ENCODE measurements at regions not wholly inside any gene's neighbourhood (a gene's known extent, or its start where the extent isn't known, plus 50 kb on each side); places are given as distances from the start of the nearest gene placed in this dataset.

DNA sequence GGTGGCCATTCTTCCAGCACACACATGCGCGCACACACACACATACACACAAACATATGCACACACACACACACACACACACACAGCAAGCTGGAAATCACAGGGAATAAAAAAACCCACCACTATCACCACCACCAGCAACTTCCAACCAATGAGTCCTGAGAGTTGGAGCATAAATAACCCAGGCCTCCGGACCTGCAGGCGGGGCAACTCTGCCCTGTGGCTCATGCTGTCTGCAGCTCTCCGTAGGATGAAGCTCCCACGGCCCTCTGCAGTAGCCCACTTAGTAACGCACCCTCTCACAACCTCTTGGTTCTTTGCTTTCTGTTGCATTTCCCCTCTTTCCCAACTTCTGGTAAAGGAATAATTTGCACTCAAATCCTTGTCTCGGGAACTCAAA, 275.2 kb downstream of the PREX1 start:
- intact Hi-C loops (cut with DNase I, micrococcal nuclease): no loop called here

DNA sequence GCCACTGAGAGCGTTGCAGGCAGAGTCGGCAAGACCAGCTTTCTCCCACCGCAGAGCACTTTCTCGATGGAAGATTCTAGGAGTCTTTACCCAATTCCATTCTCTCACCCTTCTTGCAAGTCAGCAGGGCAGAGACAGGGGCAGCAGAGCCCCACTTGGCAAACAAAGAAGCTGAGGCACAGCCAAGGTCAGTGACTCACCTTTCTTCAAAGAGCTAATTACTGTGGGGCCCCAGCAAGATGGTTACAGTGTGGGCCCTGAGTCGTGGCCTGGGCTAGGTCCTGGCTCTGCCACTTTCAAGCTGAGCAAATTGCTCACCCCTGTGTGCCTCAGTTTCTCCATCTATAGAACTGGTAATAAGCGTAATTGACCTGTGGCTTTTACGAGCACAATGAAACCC, 277.0 kb downstream of the PREX1 start:
- Histone ChIP-seq H3K4me1 (ENCODE audit: low read depth) (no peaks in the 10 kb centered on the region), H3K9me3 (no peaks in the 10 kb centered on the region), H3K4me3 (no peak overlapping the region), H3K36me3 (ENCODE audit: low read depth) (no peaks in the 10 kb centered on the region)
- TF ChIP-seq, protein P1, sequence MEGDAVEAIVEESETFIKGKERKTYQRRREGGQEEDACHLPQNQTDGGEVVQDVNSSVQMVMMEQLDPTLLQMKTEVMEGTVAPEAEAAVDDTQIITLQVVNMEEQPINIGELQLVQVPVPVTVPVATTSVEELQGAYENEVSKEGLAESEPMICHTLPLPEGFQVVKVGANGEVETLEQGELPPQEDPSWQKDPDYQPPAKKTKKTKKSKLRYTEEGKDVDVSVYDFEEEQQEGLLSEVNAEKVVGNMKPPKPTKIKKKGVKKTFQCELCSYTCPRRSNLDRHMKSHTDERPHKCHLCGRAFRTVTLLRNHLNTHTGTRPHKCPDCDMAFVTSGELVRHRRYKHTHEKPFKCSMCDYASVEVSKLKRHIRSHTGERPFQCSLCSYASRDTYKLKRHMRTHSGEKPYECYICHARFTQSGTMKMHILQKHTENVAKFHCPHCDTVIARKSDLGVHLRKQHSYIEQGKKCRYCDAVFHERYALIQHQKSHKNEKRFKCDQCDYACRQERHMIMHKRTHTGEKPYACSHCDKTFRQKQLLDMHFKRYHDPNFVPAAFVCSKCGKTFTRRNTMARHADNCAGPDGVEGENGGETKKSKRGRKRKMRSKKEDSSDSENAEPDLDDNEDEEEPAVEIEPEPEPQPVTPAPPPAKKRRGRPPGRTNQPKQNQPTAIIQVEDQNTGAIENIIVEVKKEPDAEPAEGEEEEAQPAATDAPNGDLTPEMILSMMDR (IDR thresholded peaks at IDR 0.05): no peak
- DNase-seq (no peak), ATAC-seq (no peak)
- intact Hi-C loops (cut with DNase I, micrococcal nuclease): no loop called here

More for the DNA sequence above, 275.2 kb downstream of the PREX1 start:
- Histone ChIP-seq H3K36me3 (ENCODE audit: low read depth) (no peaks in the 10 kb centered on the region), H3K4me3 (no peak overlapping the region), H3K4me1 (ENCODE audit: low read depth) (no peaks in the 10 kb centered on the region), H3K9me3 (no peaks in the 10 kb centered on the region)
- TF ChIP-seq, protein P1 (IDR thresholded peaks at IDR 0.05): no peak
- ATAC-seq (no peak), DNase-seq (no peak)

GRCh38 chr20:48547664-48548063, 280.1 kb downstream of the PREX1 start:
- intact Hi-C loops (cut with DNase I, micrococcal nuclease): no loop called here
- Histone ChIP-seq H3K4me1 (ENCODE audit: low read depth) (no peaks in the 10 kb centered on the region), H3K36me3 (ENCODE audit: low read depth) (no peaks in the 10 kb centered on the region), H3K9me3 (no peaks in the 10 kb centered on the region), H3K4me3 (no peak overlapping the region)
- DNase-seq (no peak), ATAC-seq (no peak)
- TF ChIP-seq, protein P1 (IDR thresholded peaks at IDR 0.05): no peak

GRCh38 chr20:48544402-48545339, 283.1 kb downstream of the PREX1 start:
- H3K36me3 ChIP-seq (ENCODE audit: low read depth): no peaks in the 10 kb centered on the region
- TF ChIP-seq, protein P1 (IDR thresholded peaks at IDR 0.05): no peak
- DNase-seq (peak in 1 of 3 donors; percentile 59), ATAC-seq (peak; percentile 49)
- no peaks in the 10 kb centered on the region for H3K9me3 ChIP-seq
- intact Hi-C loops (cut with DNase I, micrococcal nuclease): no loop called here
- no peak overlapping the region for H3K4me3 ChIP-seq
- H3K4me1 ChIP-seq (ENCODE audit: low read depth): no peaks in the 10 kb centered on the region

- ATAC-seq (peak; percentile 8), DNase-seq (no peak)
- Histone ChIP-seq H3K4me1 (ENCODE audit: low read depth) (no peaks in the 10 kb centered on the region), H3K9me3 (no peaks in the 10 kb centered on the region), H3K4me3 (no peak overlapping the region), H3K36me3 (ENCODE audit: low read depth) (no peaks in the 10 kb centered on the region)
- TF ChIP-seq, protein P1 (IDR thresholded peaks at IDR 0.05): no peak
- intact Hi-C loops (cut with DNase I, micrococcal nuclease): no loop called here
These were observed 286.2 kb downstream of the PREX1 start for GRCh38 chr20:48541581-48542071.
